Activated CD4-positive, alpha-beta T cell treated with anti-CD3 and anti-CD28 coated beads, Interleukin-2, amount 50 U/mL, for 24 hours (primary cell): ENCODE measurements at regions not wholly inside any gene's neighbourhood (a gene's known extent, or its start where the extent isn't known, plus 50 kb on each side); places are given as distances from the start of the nearest gene placed in this dataset.

Experiments
- DNase-seq, 2 donors: peaks; one replicate each; pipeline ENCODE4 v3.0.0-alpha.2; 2020; ENCODE audit warnings: low read depth in 1 of 2, low spot score in 1 of 2

DNA sequence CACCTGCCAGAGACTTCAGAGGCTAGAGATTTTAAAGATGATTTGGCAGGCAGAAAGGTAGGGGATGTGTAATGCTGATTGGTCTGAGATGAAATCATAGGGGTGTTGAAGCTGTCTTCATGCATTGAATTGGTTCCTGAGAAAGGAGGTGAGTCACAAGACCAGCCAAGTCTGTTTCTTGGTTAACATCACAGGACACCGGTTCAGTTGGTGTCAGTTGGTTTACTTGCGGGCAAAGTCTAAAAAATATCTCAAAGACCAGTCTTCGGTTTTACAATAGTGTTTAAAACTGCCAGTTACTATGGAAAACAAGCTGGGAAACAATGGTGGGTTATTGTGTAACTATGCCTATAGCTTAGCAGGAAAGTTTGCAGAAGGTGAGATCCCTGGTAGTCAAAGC, 305.9 kb downstream of the BARHL2 start:
- DNase-seq: no peak

DNA sequence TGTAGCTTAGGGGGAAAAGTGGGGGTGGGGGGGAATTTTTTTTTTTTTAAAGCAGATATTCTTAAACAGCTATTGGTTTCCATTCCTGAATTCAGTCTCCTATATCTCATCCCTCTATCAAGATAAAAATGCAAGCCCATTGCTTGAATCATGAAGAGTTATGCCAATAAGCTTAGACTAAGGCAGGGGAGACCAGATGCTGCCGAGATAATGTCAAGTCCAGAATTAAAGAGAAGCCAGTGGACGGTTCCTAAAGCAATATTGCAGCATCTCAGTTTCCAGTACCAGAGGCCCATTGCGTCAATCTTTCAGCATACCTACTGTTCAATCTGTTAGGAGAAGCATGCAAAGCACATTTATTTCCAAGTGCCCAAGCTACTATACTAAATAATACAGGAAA, 309.4 kb downstream of the BARHL2 start:
- DNase-seq: no peak

DNA sequence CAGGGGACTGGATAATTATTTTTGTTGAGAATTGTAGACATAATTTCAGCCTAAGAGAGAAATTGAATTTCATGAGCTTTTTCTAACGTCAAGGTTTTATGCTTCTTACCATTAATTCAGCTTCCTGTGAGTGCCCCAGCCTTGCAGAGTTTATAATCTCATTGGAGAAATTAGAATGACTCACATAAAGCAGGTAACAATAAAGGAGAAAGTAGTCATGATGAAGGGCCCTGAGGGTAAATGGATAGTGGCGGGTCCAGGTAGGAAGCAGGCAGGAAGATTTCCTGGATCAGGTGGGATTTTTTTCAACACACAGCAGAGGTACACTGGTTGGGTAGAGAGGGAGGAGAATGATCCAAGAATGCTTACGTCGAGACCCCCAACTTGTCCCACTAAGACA, 311.4 kb downstream of the BARHL2 start:
- no peak for DNase-seq

DNA sequence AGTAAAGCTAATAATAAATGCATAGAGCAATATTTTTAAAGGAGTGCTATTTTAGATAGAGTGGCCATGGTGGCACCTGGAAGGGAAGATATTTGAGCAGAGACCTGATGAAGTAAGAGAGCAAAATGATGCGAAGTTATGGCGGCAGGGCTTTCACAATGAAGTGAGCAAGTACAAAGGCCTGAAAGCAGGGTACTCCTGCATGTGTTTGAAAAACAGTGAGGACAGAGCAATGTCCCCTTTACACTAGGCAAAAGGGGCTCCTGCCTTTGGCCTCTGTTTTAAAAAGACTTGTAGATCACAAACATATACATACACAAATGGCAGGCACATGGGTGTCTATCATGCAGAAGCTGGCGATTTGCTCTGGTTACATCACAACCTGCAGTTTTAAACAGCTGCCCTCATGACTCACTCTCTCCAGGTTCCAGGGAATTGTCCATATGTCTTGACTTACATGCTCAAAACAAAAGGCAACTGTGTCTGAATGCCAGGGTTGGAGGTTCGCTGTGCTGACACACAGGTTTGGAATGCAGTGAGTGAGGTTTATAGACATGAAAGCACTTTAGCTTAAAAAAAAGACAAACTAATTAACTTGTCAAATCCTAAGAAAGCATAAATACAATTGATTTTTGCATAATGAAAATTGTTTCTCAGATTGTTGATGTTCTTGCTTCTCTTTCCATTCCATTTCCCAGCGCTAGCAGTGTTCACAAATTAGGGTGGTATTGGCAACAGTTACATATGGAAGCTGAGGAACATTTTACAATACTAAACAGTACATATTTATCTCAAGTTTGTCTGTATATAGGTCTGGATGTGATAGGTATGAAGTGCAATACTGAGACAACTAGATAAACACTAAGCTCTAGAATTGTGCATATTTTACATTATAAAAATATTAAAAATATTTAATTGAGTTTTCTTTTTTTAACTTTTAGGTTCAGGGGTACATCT, 313.9 kb downstream of the BARHL2 start:
- no peak for DNase-seq

- no peak for DNase-seq
Observed at GRCh38 chr1:90400131-90400530, 317.0 kb downstream of the BARHL2 start.

DNA sequence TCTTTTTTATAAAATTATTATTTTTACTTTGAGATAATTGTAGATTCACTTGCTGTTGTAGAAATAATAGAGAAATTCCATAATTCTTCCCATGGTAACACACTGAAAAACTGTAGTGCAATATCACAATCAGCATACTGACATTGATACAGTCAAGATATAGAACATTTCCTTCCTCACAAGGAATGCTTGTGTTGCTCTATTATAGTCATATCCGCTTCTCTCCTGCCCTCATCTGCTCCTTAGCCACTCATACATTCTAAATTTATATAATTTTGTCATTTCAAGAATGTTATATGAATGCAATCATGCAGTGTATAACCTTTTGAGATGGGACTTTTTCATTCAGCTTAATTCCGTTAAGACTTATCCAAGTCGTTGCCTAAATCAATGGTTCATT, 320.2 kb downstream of the BARHL2 start:
- no peak for DNase-seq

GRCh38 chr1:90394247-90394646, 322.9 kb downstream of the BARHL2 start:
- no peak for DNase-seq

DNA sequence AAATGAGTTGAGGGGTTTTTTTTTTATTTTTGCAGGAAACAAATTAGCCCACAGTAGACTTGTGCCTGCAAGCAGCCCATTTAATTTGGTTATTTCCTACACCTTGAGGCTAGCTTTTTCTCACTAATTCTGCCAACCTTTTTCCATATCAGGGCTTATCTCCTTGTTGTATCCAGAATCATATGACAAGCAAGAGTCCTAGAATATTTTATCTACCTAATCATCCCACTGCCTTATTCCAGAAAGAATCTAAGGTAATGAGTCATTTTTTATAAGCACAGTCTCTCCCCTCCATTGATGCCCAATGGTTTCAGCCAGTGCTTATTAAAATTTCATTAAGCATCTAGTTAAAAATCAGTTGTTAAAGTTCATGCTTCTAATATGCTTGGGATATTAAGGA, 324.1 kb downstream of the BARHL2 start:
- DNase-seq: no peak

DNA sequence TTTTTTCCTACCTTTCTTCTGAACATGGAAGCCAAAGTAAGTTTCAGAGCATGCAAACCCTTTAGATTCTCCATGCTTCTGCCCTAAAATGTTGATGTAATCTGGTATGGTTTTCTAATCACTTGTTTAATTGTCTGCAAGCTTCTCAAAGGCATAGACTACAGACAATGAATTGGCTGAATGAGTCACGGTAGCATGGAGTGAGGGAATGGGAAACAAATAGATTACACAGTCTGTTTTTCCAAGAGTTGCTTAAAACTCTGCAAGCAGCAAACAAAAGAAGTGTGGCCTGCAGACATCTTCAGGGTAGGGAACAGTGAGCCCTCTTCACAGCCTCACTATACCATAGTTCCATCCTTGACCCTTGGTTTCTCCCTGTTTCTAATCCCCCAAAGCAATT, 326.0 kb downstream of the BARHL2 start:
- DNase-seq: no peak

GRCh38 chr1:90387805-90388204, 329.3 kb downstream of the BARHL2 start:
- DNase-seq: no peak

DNA sequence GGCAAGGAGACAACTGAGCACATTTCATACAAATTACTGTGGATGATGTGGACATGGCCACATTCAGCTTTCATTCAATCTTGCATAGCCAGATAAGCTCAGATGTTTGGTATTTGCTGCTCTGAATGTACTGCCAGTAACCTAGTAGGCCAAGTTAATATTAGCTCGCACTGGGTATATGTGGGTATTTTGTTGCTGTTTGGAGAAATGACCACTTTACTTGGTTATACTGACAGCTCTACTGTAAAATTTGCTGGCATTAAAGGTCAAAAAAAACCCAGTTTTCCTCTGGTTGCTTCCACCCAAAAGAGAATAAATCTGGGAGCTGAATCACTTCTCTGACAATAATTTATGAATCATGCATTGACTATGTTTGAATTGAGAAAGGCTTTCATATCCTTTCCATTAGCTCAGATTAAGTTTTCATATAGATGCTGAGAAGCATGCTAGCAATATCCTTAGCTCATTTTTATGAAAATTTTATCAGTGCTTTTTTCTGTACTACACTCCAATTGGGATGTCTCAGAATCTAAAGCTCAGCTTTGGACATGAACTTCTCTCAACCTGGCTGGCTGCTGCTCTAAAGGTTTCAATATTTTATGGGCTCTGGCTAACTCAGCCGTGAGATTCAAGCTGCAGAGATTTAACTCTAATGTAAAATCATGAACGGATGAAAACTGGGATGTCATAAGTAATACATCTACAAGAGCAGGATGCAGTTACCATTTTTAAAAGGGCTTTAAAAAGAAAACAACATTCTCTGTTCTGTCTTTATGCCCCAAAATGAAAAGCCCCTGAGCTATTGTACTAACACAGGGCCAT, 330.0 kb downstream of the BARHL2 start:
- DNase-seq: no peak

DNA sequence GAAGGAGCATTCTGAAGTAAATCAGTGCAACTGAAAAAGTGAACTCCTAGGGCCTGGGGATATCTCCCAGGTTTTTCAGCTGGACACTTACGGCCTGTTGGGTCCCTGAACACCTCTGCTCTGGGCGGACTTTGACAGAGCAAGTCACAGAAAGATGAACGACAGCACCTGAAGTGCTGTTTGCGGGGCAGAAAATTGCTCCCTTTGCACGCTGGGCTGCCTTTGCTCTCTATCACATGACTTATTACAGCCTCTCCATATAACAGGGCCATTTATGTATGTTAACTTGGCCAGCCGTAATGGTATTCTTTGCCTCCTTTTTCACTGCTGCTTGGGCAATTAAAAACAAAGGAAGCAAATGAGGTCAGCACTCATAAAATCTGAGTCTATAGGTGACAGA, 332.9 kb downstream of the BARHL2 start:
- no peak for DNase-seq

DNA sequence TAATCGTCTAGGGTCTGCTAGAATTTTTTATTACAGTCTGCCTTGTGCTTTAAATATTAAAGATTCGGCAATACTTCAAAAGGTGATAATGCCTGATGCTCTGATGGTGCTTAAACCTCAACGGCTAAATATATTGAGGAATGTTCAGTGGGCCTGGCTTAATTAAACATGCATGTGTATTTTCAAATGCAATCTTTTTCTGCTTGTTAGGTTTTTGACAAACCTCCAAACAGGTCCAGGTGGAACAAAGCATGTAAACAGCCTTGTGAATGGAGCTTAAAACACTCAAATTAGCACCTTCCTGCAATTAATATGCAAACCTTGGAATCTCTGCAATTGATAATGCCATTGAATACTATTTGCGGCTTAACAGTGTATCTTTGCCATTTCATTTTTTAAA, 334.9 kb downstream of the BARHL2 start:
- no peak for DNase-seq

DNA sequence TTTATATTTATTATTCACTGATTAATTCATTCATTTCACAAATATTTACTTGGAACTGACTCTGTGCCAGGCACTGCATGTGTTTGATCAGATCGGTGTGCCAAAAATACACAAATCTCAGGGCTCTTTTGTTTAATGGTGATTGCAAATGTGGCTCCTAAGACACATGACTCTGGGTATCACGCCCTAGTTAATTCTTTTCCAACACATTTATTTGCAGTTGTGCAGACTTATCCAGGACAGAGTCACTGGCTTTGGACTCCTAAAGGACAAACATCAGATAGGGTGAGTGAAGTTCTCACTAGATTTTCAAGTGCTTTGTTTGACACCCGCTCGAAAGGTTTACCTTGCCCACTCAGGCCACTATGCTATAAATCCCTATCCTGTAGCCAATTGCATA, 335.5 kb downstream of the BARHL2 start:
- no peak for DNase-seq

GRCh38 chr1:90371448-90371813, 345.7 kb downstream of the BARHL2 start:
- DNase-seq: no peak

DNA sequence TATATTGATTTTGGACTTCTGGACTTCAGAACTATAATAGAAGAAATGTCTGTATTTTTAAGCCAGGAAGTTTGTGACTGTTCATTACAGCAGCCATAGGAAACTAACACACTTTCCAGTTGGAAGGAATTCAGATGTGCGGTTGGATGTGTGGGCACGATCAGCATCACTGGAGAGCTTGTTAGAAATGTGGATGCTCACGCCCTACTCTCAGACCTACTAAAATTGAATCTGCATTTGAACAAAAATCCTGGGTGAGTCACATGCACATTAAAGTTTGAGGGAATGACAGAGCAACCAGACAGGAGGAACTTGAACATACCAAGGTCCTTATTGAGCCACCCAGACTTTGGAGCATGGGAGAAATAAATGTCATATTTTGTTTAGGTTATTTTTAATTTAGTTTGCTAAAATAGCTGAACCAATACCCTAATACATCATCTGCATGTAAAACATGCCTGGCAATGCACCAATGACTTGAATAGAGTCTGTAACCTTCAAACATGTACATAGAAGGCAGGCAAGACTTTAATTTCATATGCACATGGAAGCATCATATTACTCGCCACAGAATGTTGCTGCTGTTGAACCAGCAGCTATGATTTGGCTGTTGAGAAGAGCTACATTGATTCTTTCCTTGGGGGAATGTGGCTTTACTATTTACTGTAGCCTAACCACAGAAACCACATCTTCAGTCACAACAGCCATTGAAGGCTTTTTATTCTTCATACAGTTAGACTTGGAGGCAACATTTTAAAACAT, 346.2 kb downstream of the BARHL2 start:
- no peak for DNase-seq

GRCh38 chr1:90362163-90362562, 354.9 kb downstream of the BARHL2 start:
- DNase-seq: no peak

DNA sequence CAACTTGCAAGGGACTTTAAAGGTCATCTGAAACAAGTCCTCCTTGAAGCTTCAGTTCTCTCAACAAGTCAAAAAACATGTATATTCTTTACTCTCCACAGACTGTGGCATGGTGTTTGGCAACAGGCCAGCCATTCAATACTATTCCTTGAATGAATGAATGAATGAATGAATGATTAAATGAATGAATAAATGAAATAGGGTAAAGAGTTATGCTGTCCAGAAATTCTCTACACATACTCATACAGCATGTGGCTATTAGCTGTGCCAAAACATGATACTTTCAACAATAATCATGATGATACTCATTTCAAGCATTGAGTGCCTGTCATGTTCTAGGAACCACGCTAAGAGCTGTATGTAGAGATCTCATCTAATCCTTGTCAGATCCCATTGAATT, 356.1 kb downstream of the BARHL2 start:
- no peak for DNase-seq

- no peak for DNase-seq
Observed at GRCh38 chr1:90359994-90360393, 357.1 kb downstream of the BARHL2 start.

DNA sequence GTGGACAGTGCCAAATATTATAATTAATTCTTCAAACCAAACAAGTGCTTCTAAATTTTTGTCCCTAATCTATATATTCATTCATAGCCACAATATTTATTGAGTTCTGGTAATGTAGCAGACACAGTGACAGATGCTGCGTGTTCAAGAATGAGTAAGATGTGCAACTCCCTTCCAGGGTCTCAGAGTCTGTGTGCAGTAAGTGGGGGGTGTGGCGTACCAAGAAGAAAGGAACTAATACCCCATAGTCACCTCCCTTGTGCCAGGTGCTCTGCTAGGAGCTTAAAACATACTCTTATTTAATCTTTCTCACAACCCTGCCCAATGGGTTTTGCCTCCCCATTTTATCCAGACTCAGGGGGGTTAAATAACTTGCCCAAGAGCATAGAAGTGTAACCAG, 358.7 kb downstream of the BARHL2 start:
- no peak for DNase-seq

DNA sequence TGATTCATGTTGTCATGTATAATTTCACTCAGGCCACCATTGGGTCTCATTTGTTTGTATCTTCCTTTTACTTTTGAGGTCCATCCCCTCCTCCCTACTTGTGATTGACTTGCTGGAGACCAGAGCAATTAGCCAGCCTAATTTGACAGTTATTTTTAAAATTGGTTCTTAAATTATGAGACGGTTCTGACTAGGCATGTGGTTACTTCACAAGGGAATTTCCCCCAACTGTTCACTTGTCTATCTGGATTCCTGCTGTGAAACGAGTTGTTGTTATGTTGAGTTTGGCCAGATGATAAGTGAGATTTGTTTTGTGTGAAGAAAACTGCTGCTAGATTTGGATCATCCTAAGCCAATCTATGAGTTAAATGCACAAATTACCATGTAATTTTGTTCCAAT, 359.1 kb downstream of the BARHL2 start:
- no peak for DNase-seq

- no peak for DNase-seq
Observed at GRCh38 chr1:90356991-90357390, 360.1 kb downstream of the BARHL2 start.
